Omental fat pad (tissue), 3 donors: ENCODE measurements at regions not wholly inside any gene's neighbourhood (a gene's known extent, or its start where the extent isn't known, plus 50 kb on each side); places are given as distances from the start of the nearest gene placed in this dataset.

ENCODE experiments used
- ATAC-seq: fragments of 150-250 bp; one replicate; pipeline ENCODE4 v1.9.1; 2016; ENCODE audit warnings: mild to moderate bottlenecking, moderate library complexity; ENCODE audit not compliant: low FRiP score
- DNase-seq: peaks from one replicate; pipeline ENCODE4 v3.0.0-alpha.2; 2019; ENCODE audit warnings: low spot score
- CTCF ChIP-seq, 3 donors: fragments of 450-650 bp; IDR thresholded peaks; one replicate each; pipeline ENCODE4 v1.5.1; 2016 to 2017; ENCODE audit warnings: antibody characterized with exemption in 3 of 3, mild to moderate bottlenecking in 3 of 3, moderate library complexity in 2 of 3

DNA sequence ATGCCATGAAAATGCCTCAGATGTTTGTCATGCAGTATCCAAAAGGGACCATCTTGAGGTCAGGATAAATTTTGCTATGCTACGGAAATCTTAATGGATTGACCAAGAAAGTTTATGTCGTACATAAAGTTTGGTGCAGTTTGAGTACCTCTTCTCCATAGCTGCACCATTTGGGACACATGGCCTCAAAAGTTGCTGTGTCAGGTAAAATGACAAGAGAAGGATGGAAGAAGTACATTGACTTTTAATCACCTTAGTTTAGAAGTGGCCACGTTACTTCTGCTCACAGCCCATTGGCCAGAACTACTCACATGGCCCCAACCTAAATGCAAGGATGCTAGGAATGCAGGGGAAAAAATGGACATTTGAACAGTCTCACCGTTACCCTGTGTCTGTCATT lies 107.4 kb upstream of the NAMPT start:
- DNase-seq (no peak), ATAC-seq (no peak)
- TF ChIP-seq CTCF (IDR thresholded peaks at IDR 0.05): no peak

DNA sequence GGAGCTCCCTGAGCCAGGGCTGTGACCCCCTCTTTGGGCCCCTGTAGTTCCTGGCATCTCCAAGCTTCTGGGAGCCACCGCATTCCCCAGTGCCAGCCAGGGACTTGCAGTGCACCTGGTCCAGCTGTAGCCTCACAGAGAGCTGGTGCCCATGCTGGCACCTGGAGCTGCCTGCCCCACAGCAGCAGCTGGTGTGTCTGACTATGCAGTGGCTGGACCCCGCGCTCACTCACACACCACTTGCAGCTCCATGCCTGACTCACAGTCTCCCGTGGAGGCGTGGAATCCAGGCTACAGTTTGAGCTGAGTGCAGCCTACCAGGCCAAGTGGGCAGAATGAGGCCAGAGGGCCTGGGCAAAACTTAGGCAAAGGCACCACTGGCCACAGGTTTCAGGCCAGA lies 102.2 kb upstream of the NAMPT start:
- DNase-seq (no peak), ATAC-seq (no peak)
- TF ChIP-seq CTCF (IDR thresholded peaks at IDR 0.05): no peak

DNA sequence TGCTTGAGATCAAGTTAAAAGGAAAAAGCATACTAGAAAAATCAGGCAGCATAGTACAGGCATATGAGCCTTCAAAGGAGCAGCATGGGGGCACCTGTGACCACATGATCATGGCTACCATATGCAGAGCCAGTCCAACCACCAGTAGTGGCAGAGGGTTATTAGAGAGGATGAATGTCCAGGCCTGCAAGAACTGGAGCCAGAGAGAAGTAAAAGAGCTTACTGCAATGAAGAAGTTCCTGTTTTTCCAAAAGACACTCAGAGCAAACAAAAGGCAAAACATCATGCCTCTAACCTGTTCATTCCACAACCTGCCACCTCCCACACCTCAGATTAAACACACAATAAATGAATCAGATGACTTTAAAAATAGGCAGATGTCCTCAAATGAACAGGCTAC lies 99.6 kb upstream of the NAMPT start:
- no peak for TF ChIP-seq CTCF (IDR thresholded peaks at IDR 0.05)
- DNase-seq: no peak
- no peak for ATAC-seq

- TF ChIP-seq CTCF (IDR thresholded peaks at IDR 0.05): no peak
- ATAC-seq (no peak), DNase-seq (no peak)
Observed at GRCh38 chr7:106382929-106383328, 98.1 kb upstream of the NAMPT start.

- no peak for DNase-seq
- no peak for ATAC-seq
- TF ChIP-seq CTCF (IDR thresholded peaks at IDR 0.05): no peak
Observed at GRCh38 chr7:106382129-106382528, 97.3 kb upstream of the NAMPT start.

DNA sequence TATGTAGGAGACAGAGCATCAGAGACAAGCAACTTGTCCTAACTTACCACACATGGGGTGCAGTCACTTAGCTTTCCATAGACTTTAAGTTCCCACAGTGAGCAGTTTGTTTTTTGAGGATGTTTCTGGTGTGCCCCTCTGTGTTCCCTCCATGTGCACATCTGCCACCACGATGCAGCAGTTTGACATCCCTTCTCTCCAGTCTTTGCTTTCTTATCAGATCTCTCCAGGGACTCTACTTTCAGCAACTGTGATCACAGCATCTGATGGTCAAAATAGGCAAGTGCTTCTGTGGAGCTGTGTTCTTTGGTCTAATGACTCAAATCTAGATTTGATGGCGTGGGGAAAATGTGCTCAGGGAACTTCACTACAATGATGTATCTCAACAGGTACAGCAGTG lies 96.5 kb upstream of the NAMPT start:
- no peak for TF ChIP-seq CTCF (IDR thresholded peaks at IDR 0.05)
- DNase-seq (no peak), ATAC-seq (no peak)

DNA sequence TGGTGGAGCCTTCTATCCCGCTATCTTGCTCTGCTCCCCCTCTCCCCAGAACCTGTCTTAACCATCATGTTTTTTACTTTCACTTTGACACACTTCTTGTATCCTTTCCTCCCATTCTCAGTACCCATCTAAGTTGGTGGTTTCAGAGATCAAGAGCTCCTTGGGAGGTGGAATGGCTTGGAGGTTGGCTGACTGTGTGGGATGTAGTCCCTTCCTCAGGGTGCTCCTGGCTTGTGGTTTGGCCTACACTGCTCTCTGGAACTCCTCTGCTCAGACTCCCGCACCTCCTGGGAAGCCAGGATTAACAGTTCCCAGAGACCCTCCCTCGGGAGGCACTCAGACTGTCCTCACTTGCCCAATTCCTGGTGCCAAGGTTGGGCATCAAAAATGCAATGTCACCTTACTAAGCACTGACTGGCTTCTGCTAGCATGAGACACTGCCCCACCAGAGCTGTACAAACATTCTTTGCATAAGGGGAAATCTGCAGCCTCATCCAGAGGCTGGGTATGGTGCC lies 93.1 kb upstream of the NAMPT start:
- ATAC-seq (no peak), DNase-seq (no peak)

More for the DNA sequence above, 93.1 kb upstream of the NAMPT start:
- no peak for TF ChIP-seq CTCF (IDR thresholded peaks at IDR 0.05)
